ENCODE measurements at regions not wholly inside any gene's neighbourhood (a gene's known extent, or its start where the extent isn't known, plus 50 kb on each side); places are given as distances from the start of the nearest gene placed in this dataset.

DNA sequence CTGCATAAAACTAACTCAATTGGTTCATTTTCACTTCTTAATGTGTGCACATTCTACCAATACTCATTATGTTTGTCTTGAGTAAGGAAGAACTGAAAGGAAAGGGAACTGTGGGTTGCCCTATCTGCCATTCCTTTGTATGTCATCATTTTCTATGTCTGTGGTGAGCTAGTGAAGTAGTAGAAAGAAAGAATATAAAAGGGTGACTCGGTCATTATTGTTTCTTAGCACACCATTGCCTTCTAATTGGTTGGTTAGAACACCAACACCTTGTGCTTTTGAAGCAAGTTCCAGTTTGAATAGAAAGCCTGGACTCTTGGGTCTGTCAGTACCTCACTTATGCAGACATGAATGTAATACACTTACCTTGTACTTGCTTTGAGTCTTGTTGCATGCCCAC lies 64.3 kb upstream of the MDFIC start:
- DNase-seq, result no peak

GRCh38 chr7:114859477-114859876 lies 62.4 kb upstream of the MDFIC start:
- no peak for DNase-seq

- DNase-seq, result no peak
These were observed 61.7 kb upstream of the MDFIC start for GRCh38 chr7:114860206-114860605.

GRCh38 chr7:114862406-114862805 lies 59.5 kb upstream of the MDFIC start:
- no peak for DNase-seq

DNA sequence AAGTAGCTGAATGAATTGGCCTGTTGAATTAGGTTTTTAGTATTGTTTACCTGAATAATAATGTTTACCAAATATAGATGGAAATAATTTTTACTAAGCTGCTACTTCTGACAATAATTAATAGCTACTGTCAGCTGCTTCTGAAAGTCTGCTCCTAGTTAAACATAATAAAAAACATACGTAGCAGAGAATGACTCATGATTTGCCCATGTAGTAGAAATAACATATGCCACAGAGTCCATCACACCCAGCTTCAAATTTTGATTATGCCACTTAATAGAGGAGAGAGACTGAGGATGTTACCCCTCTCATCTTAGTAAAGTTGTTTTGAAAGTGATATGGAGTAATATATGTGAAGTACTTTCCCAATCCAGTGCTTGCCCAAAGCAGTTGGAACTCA lies 57.6 kb upstream of the MDFIC start:
- no peak for DNase-seq

DNA sequence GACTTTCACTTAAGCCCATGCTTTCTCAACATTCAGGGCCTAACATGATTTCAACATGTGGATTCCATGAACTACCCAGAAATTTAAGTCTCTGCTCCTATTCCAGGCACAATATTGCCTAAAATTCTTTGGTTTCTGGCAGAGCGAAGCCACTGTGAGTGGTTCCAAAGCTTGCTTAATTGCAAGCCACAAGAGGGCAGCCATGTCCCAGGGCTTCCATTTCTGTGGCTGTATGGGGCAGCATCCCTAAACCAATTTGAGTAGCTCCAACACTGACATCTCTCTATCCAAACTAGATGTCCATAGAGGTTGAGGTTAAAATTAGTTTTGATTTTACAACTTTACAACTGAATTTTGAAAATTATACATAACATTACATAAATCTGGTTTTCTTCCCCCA lies 56.3 kb upstream of the MDFIC start:
- peak; percentile 29 for DNase-seq

Data from hindlimb muscle (tissue), 1 donor.